ENCODE measurements at regions not wholly inside any gene's neighbourhood (a gene's known extent, or its start where the extent isn't known, plus 50 kb on each side); places are given as distances from the start of the nearest gene placed in this dataset.

- TF ChIP-seq CTCF (IDR thresholded peaks at IDR 0.05) (no peak), POLR2A (IDR thresholded peaks at IDR 0.05) (no peak), POLR2AphosphoS5 (IDR thresholded peaks at IDR 0.05) (no peak), EP300 (IDR thresholded peaks at IDR 0.05) (no peak)
Measured at GRCh38 chr7:124247691-124248090, 214.8 kb upstream of the TMEM229A start.

Data from sigmoid colon (tissue), 4 donors.